HepG2 (cell line): ENCODE measurements at regions not wholly inside any gene's neighbourhood (a gene's known extent, or its start where the extent isn't known, plus 50 kb on each side); places are given as distances from the start of the nearest gene placed in this dataset.

Source experiments
- ATAC-seq: fragments of 200-7000 bp; cut with Tn5 transposase; 3 replicates; pipeline ENCODE4 v1.9.1; 2020; ENCODE audit warnings: mild to moderate bottlenecking, moderate library complexity
- BruUV-seq: library from RNA; stranded (reverse); fragments of 400-500 nt; replicated peaks from 2 replicates; lab custom pipeline; 2021; lab: Mats Ljungman, UMichigan
- CTCF ChIA-PET: fragments of 300-600 bp; formaldehyde crosslinking; extraction: SDS; loops from one replicate; lab custom pipeline; 2021; ENCODE audit warnings: low total read pairs, inconsistent platforms, low intra/inter-chr PET ratio; lab: Yijun Ruan, JAX
- POLR2A ChIA-PET: fragments of 350-600 bp; sonication (Branson Sonifier 250); formaldehyde crosslinking; loops from one replicate; lab custom pipeline; 2020; ENCODE audit warnings: antibody characterized with exemption, inconsistent platforms; lab: Yijun Ruan, JAX
- DNase-seq: peaks from one replicate; pipeline ENCODE4 v3.0.0-alpha.2; 2015; ENCODE audit warnings: low spot score
- FAIRE-seq: peaks from 3 replicates; lab custom pipeline; 2011; peaks lifted over from hg19 to GRCh38; lab: Jason Lieb, UNC
- H2AFZ ChIP-seq: one replicate; pipeline ENCODE4 v1.6.1; 2011; ENCODE audit warnings: low read length, inconsistent platforms
- H3K27ac ChIP-seq: fragments of 300-600 bp; 3 replicates; pipeline ENCODE4 v1.8.0; 2011; ENCODE audit warnings: mixed run types, mild to moderate bottlenecking, mixed read lengths, low read length, inconsistent platforms; ENCODE audit not compliant: insufficient read depth; ENCODE audit errors: extremely low read length
- H3K27me3 ChIP-seq, 2 experiments: fragments of 200-600 bp in 1 of 2; 2 replicates in 1 of 2; 3 replicates in 1 of 2; pipeline versions ENCODE4 v1.6.0 to v1.8.0; 2011; ENCODE audit warnings: low read length in 2 of 2, mild to moderate bottlenecking in 2 of 2, moderate library complexity in 2 of 2, inconsistent platforms in 1 of 2; ENCODE audit not compliant: insufficient read depth in 2 of 2, control insufficient read depth in 1 of 2
- H3K36me3 ChIP-seq, 2 experiments: fragments of 200-600 bp in 1 of 2; replicated peaks in 1 of 2; 2 replicates in 1 of 2; 3 replicates in 1 of 2; pipeline versions ENCODE4 v1.5.1 to v1.8.0; 2011; ENCODE audit warnings: low read length in 2 of 2, inconsistent platforms in 1 of 2; ENCODE audit not compliant: insufficient read depth in 2 of 2, control insufficient read depth in 1 of 2
- H3K4me1 ChIP-seq: 2 replicates; pipeline ENCODE4 v1.5.1; 2012; ENCODE audit warnings: low read length, inconsistent platforms; ENCODE audit not compliant: insufficient read depth
- H3K4me2 ChIP-seq: 2 replicates; pipeline ENCODE4 v1.6.0; 2011; ENCODE audit warnings: low read depth, low read length, inconsistent platforms
- H3K4me3 ChIP-seq, 3 experiments: fragments of 200-600 bp in 1 of 3; sonication (generic), shearing (Covaris generic) in 1 of 3; replicated peaks in 1 of 3; 2 replicates each; pipeline ENCODE4 v1.5.1; 2011 to 2016; ENCODE audit warnings: low read length in 3 of 3, inconsistent platforms in 2 of 3, low read depth in 2 of 3, mild to moderate bottlenecking in 2 of 3, control low read depth in 1 of 3, mixed read lengths in 1 of 3; ENCODE audit not compliant: insufficient read depth in 1 of 3
- H3K79me2 ChIP-seq: one replicate; pipeline ENCODE4 v1.6.1; 2011; ENCODE audit warnings: low read length, inconsistent platforms; ENCODE audit not compliant: insufficient read depth
- H3K9ac ChIP-seq: 2 replicates; pipeline ENCODE4 v1.6.0; 2011; ENCODE audit warnings: mild to moderate bottlenecking, low read depth, low read length, inconsistent platforms; ENCODE audit not compliant: insufficient read depth
- H3K9me3 ChIP-seq: 2 replicates; pipeline ENCODE4 v1.5.1; 2012; ENCODE audit warnings: mild to moderate bottlenecking, low read length
- H4K20me1 ChIP-seq: 2 replicates; pipeline ENCODE4 v1.6.0; 2011; ENCODE audit warnings: inconsistent platforms, mild to moderate bottlenecking, low read length, moderate library complexity; ENCODE audit not compliant: insufficient read depth
- HDAC6 ChIP-seq: fragments of 200-600 bp; sonication (generic); IDR thresholded peaks from 2 replicates; pipeline ENCODE4 v1.7.0; 2017; ENCODE audit warnings: mild to moderate bottlenecking, antibody characterized with exemption, low read length, low read depth
- HOXA3 ChIP-seq: sonication (generic); formaldehyde crosslinking; IDR thresholded peaks from 2 replicates; pipeline ENCODE4 v1.5.0; 2020; ENCODE audit warnings: missing genetic modification reagents
- KLF11 ChIP-seq: IDR thresholded peaks from 2 replicates; pipeline ENCODE4 v1.6.1; 2016; ENCODE audit warnings: missing compliant biosample characterization
- MAFF ChIP-seq: IDR thresholded peaks from 2 replicates; pipeline ENCODE4 v1.6.1; 2011; ENCODE audit warnings: low read depth, low read length, improper control_type of control experiment
- MED8 ChIP-seq: sonication (generic); formaldehyde crosslinking; IDR thresholded peaks from 2 replicates; pipeline ENCODE4 v1.8.1; 2023; ENCODE audit warnings: mild to moderate bottlenecking, missing genetic modification reagents; ENCODE audit not compliant: insufficient replicate concordance
- MTF1 ChIP-seq: sonication (generic); formaldehyde crosslinking; IDR thresholded peaks from 2 replicates; pipeline ENCODE4 v1.5.0; 2020; ENCODE audit warnings: missing genetic modification reagents
- NKX3-1 ChIP-seq: sonication (generic); formaldehyde crosslinking; IDR thresholded peaks from 2 replicates; pipeline ENCODE4 v1.5.0; 2020; ENCODE audit warnings: missing genetic modification reagents
- NONO ChIP-seq, 2 experiments: fragments of 450-650 bp in 1 of 2; sonication (generic) in 1 of 2; formaldehyde crosslinking in 1 of 2; IDR thresholded peaks in 1 of 2; conservative IDR thresholded peaks in 1 of 2; 2 replicates each; pipeline versions ENCODE4 v1.6.1 to v1.8.0; 2017 to 2022; ENCODE audit warnings: mild to moderate bottlenecking in 1 of 2, missing genetic modification reagents in 1 of 2, moderate library complexity in 1 of 2
- ZNF577 ChIP-seq: sonication (generic); formaldehyde crosslinking; IDR thresholded peaks from 2 replicates; pipeline ENCODE4 v1.4.0; 2020; ENCODE audit warnings: mild to moderate bottlenecking, low read depth, missing genetic modification reagents, borderline replicate concordance
- ZNF616 ChIP-seq: sonication (generic); formaldehyde crosslinking; IDR thresholded peaks from 2 replicates; pipeline ENCODE4 v1.5.0; 2020; ENCODE audit warnings: low read depth, mild to moderate bottlenecking, missing genetic modification reagents
- WGBS: methylation state at CpG from one replicate; pipeline ENCODE4 v1.1.6; 2017; ENCODE audit warnings: low lambda C conversion rate; 5-methylcytosine and 5-hydroxymethylcytosine counted together
- in situ Hi-C: cut with HindIII; loops from 2 replicates; pipeline ENCODE4 v1.10.0; 2017; ENCODE audit warnings: low pct_unique_long_range_greater_than_20kb; ENCODE audit not compliant: extremely low pct_ligation_motif_present
- intact Hi-C: fragments of 100-400 bp; cut with micrococcal nuclease; formaldehyde crosslinking; loops from one replicate; pipeline ENCODE4 v1.10.0; 2022; ENCODE audit not compliant: unreplicated experiment

DNA sequence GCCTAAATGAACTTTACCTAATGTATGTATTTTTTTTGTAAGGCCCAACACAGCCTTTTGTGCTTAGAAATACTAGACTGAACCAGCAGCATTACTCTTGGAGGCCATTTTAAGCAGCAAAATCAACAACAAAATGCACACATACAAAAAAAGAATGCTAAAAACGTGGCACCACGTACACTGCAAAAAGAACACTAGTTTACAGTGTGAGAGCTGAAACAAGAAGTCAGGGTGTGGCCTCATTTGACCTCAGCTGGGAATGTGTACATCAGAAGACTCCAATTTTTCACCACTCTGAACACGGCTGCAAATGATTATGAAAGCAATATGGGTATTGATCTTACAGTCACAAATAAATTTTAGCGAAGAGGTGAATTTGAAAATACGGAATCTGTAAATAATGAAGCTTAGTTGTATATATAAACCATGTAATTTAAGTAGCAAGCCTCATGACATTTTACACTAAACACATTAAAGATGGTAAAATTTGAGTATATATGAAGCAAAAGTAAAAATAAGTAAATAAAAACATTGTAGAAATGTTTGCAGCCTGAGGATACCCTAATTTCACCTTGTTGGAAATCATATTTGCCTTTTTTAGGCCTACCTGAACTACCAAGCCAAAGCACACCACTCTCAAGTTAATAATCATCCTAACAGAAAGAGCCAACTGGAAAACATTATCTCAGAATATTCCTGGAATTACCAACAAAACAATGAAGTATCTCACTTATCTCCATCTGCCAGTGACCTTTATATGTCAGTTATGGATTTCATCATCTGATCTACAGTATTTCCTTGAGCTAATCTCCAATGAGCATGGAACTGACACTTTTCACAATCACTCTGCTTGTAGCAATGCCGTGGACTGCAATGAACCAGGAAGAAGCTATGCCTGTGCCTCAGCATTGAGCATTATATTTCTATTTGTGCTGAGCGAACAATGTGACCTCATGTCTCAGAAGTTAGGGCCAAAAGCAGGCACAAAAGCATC is 319.5 kb upstream of the FAT3 start:
- no peaks in the 10 kb centered on the region for H3K4me1 ChIP-seq
- H3K9ac ChIP-seq: no peak overlapping the region
- FAIRE-seq (no peak), DNase-seq (no peak), ATAC-seq (no peak)
- intact Hi-C loops: no loop called here
- TF ChIP-seq NKX3-1 (CRISPR knock-in tag) (no peak), MAFF (no peak), HDAC6 (no peak), HOXA3 (no peak), ZNF577 (CRISPR knock-in tag) (no peak), MED8 (CRISPR knock-in tag) (no peak), KLF11 (CRISPR knock-in tag) (no peak), MTF1 (CRISPR knock-in tag) (no peak), NONO (IDR thresholded peaks at IDR 0.05) (no peak), NONO (CRISPR knock-in tag; conservative IDR thresholded peaks at IDR 0.05) (no peak), ZNF616 (CRISPR knock-in tag) (no peak)
- no peak overlapping the region for H2AFZ ChIP-seq
- H3K4me2 ChIP-seq: no peak overlapping the region
- in situ Hi-C loops: no loop called here
- H3K4me3 ChIP-seq: no peak overlapping the region
- no peaks in the 10 kb centered on the region for H3K79me2 ChIP-seq
- no peaks in the 10 kb centered on the region for H4K20me1 ChIP-seq
- ChIA-PET POLR2A (no interaction called here), CTCF (no interaction called here)
- no peaks in the 10 kb centered on the region for H3K27me3 ChIP-seq
- no peaks in the 10 kb centered on the region; the same call in 1 of the 2 replicates for H3K9me3 ChIP-seq
- H3K27ac ChIP-seq: no peak overlapping the region
- 4% methylated on average over 7 of the region's 7 CpGs for WGBS
- BruUV-seq: no TSS peak
- no peaks in the 10 kb centered on the region for H3K36me3 ChIP-seq
